Trophoblast cell (in vitro differentiated cells and primary cell): ENCODE measurements at regions not wholly inside any gene's neighbourhood (a gene's known extent, or its start where the extent isn't known, plus 50 kb on each side); places are given as distances from the start of the nearest gene placed in this dataset.

ENCODE experiments used
- DNase-seq, 2 donors: peaks; one replicate each; pipeline ENCODE4 v3.0.0-alpha.2; 2016
- H2AFZ ChIP-seq: 2 replicates; pipeline ENCODE4 v1.6.1; 2013; ENCODE audit warnings: low read length, moderate library complexity, mild to moderate bottlenecking; ENCODE audit not compliant: insufficient read depth, poor library complexity
- H2AK5ac ChIP-seq: 2 replicates; pipeline ENCODE4 v1.6.1; 2013; ENCODE audit warnings: mild to moderate bottlenecking, low read length
- H2BK120ac ChIP-seq: 2 replicates; pipeline ENCODE4 v1.6.1; 2013; ENCODE audit warnings: low read length, mild to moderate bottlenecking, moderate library complexity; ENCODE audit not compliant: insufficient read depth, poor library complexity
- H2BK12ac ChIP-seq: 2 replicates; pipeline ENCODE4 v1.6.1; 2013; ENCODE audit warnings: mild to moderate bottlenecking, low read length, moderate library complexity
- H2BK5ac ChIP-seq: 2 replicates; pipeline ENCODE4 v1.6.1; 2013; ENCODE audit warnings: low read length, low read depth, moderate library complexity, mild to moderate bottlenecking; ENCODE audit not compliant: poor library complexity
- H3K14ac ChIP-seq: 2 replicates; pipeline ENCODE4 v1.6.1; 2013; ENCODE audit warnings: mild to moderate bottlenecking, low read length
- H3K18ac ChIP-seq: 2 replicates; pipeline ENCODE4 v1.6.1; 2013; ENCODE audit warnings: mild to moderate bottlenecking, low read length
- H3K23ac ChIP-seq: 2 replicates; pipeline ENCODE4 v1.6.1; 2013; ENCODE audit warnings: low read length
- H3K27ac ChIP-seq: 2 replicates; pipeline ENCODE4 v1.5.1; 2013; ENCODE audit warnings: low read depth, mild to moderate bottlenecking, inconsistent platforms, low read length, moderate library complexity
- H3K27me3 ChIP-seq: 2 replicates; pipeline ENCODE4 v1.6.1; 2013; ENCODE audit warnings: inconsistent platforms, mild to moderate bottlenecking, low read length, moderate library complexity; ENCODE audit not compliant: insufficient read depth
- H3K36me3 ChIP-seq, 2 experiments: 1 replicate in 1 of 2; 2 replicates in 1 of 2; pipeline ENCODE4 v1.6.1; 2013; ENCODE audit warnings: low read length in 2 of 2, mild to moderate bottlenecking in 2 of 2, moderate library complexity in 1 of 2; ENCODE audit not compliant: insufficient read depth in 2 of 2, control insufficient read depth in 1 of 2
- H3K4ac ChIP-seq: 2 replicates; pipeline ENCODE4 v1.6.1; 2013; ENCODE audit warnings: low read depth, mild to moderate bottlenecking, low read length, moderate library complexity
- H3K4me1 ChIP-seq, 2 experiments: 1 replicate in 1 of 2; 2 replicates in 1 of 2; pipeline ENCODE4 v1.6.1; 2013; ENCODE audit warnings: low read length in 2 of 2, mild to moderate bottlenecking in 2 of 2, moderate library complexity in 1 of 2; ENCODE audit not compliant: insufficient read depth in 2 of 2, control insufficient read depth in 1 of 2
- H3K4me2 ChIP-seq: 2 replicates; pipeline ENCODE4 v1.6.1; 2013; ENCODE audit warnings: inconsistent platforms, mild to moderate bottlenecking, low read length, moderate library complexity
- H3K4me3 ChIP-seq: 2 replicates; pipeline ENCODE4 v1.5.1; 2013; ENCODE audit warnings: mild to moderate bottlenecking, low read depth, low read length, inconsistent platforms
- H3K79me1 ChIP-seq: one replicate; pipeline ENCODE4 v1.6.1; 2013; ENCODE audit warnings: low read length
- H3K79me2 ChIP-seq: 2 replicates; pipeline ENCODE4 v1.6.1; 2013; ENCODE audit warnings: low read length, mild to moderate bottlenecking; ENCODE audit not compliant: control insufficient read depth, insufficient read depth, poor library complexity
- H3K9ac ChIP-seq: 2 replicates; pipeline ENCODE4 v1.6.1; 2013; ENCODE audit warnings: mild to moderate bottlenecking, low read length
- H3K9me3 ChIP-seq: 2 replicates; pipeline ENCODE4 v1.6.1; 2013; ENCODE audit warnings: low read depth, mild to moderate bottlenecking, control low read depth, inconsistent platforms, low read length; ENCODE audit not compliant: insufficient read depth
- H4K12ac ChIP-seq: 2 replicates; pipeline ENCODE4 v1.6.1; 2013; ENCODE audit warnings: low read depth, mild to moderate bottlenecking, low read length, moderate library complexity
- H4K8ac ChIP-seq: 2 replicates; pipeline ENCODE4 v1.6.1; 2013; ENCODE audit warnings: low read depth, mild to moderate bottlenecking, low read length, moderate library complexity
- H4K91ac ChIP-seq: one replicate; pipeline ENCODE4 v1.6.1; 2013; ENCODE audit warnings: low read depth, mild to moderate bottlenecking, low read length, moderate library complexity
- WGBS: extraction: QIAGEN DNeasy Blood & Tissue Kit; methylation state at CpG from one replicate; pipeline ENCODE4 v1.1.7; 2013; ENCODE audit warnings: missing lambda C conversion rate; ENCODE audit not compliant: insufficient read length, insufficient coverage; ENCODE audit errors: extremely low coverage; 5-methylcytosine and 5-hydroxymethylcytosine counted together

DNA sequence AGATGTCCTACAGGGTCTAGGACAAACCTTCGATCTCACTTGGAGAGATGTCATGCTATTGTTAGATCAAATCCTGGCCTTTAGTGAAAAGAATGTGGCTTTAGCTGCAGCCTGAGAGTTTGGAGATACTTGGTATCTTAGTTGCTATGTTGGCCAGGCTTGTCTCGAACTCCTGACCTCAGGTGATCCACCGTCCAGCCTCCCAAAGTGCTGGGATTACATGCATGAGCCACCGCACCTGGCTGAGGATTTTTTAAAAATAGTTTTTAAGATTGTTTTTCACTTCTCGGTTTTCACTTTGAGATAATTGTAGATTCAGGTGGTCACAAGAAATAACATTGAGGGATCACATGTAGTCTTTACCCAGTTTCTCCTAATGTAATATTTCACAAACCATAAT lies 738.3 kb upstream of the POM121L12 start:
- Histone ChIP-seq H2AK5ac (no peak overlapping the region), H4K12ac (no peak overlapping the region), H2AFZ (no peak overlapping the region), H4K8ac (no peak overlapping the region), H3K9me3 (peaks cover 3% of the 10 kb centered on the region), H3K4me2 (no peak overlapping the region), H3K36me3 (no peaks in the 10 kb centered on the region), H3K4me1 (no peaks in the 10 kb centered on the region), H2BK12ac (no peak overlapping the region), H3K4ac (no peak overlapping the region), H2BK120ac (no peak overlapping the region), H3K14ac (no peak overlapping the region), H3K23ac (no peak overlapping the region), H3K18ac (no peak overlapping the region), H3K27me3 (no peaks in the 10 kb centered on the region), H3K79me2 (no peaks in the 10 kb centered on the region), H3K4me3 (no peak overlapping the region), H3K27ac (no peak overlapping the region), H3K79me1 (no peaks in the 10 kb centered on the region), H2BK5ac (no peak overlapping the region), H4K91ac (no peak overlapping the region), H3K9ac (no peak overlapping the region)
- no CpG with 5 or more reads among the region's 5 CpGs for whole genome bisulfite sequencing
- no peak for DNase-seq

DNA sequence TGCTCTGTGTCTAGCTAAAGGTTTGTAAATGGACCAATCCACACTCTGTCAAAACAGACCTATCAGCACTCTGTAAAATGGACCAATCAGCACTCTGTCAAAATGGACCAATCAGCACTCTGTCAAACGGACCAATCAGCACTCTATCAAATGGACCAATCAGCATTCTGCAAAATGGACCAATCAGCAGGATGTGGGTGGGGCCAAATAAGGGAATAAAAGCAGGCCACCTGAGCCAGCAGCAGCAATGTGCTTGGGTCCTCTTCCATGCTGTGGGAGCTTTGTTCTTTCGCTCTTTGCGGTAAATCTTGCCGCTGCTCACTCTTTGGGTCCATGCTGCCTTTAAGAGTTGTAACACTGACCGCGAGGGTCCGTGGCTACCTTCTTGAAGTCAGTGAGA lies 740.5 kb upstream of the POM121L12 start:
- H3K9me3 ChIP-seq = peaks cover 3% of the 10 kb centered on the region

DNA sequence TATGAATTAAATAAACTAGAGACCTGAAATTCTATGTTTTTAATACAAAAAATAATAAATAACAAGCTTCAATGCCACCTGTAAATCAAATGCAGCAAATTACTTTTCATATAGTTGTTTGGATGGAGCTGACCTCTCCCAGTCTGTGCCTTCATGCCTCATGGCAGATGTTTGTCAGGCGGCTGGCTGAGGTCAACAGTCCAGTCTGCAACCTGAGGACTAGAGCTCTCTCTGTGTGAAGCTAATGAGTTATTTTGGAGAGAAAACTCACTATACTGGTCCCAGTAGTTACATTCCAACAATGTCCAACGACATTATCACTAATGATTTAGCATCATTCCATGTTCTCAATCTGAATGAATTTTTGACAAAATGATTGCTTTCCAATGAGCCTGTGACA lies 746.2 kb upstream of the POM121L12 start:
- Histone ChIP-seq H2BK12ac (no peak overlapping the region), H3K4me3 (no peak overlapping the region), H3K4me2 (no peak overlapping the region), H2BK5ac (no peak overlapping the region), H3K9me3 (no peaks in the 10 kb centered on the region), H4K8ac (no peak overlapping the region), H2AFZ (no peak overlapping the region), H3K36me3 (no peaks in the 10 kb centered on the region), H3K18ac (no peak overlapping the region), H3K4me1 (no peaks in the 10 kb centered on the region), H2AK5ac (no peak overlapping the region), H3K14ac (no peak overlapping the region), H3K23ac (no peak overlapping the region), H2BK120ac (no peak overlapping the region), H4K12ac (no peak overlapping the region), H3K79me2 (no peaks in the 10 kb centered on the region), H3K4ac (no peak overlapping the region), H3K79me1 (no peaks in the 10 kb centered on the region), H3K27me3 (no peaks in the 10 kb centered on the region), H3K27ac (no peak overlapping the region), H3K9ac (no peak overlapping the region), H4K91ac (no peak overlapping the region)
- no peak for DNase-seq
- WGBS = no CpG with 5 or more reads among the region's 2 CpGs

More for the DNA sequence above, 740.5 kb upstream of the POM121L12 start:
- H2BK120ac ChIP-seq = no peak overlapping the region
- no peaks in the 10 kb centered on the region for H3K4me1 ChIP-seq
- H3K27me3 ChIP-seq = no peaks in the 10 kb centered on the region
- H3K9ac ChIP-seq = no peak overlapping the region
- H3K18ac ChIP-seq = no peak overlapping the region
- no peak overlapping the region for H4K91ac ChIP-seq
- no peaks in the 10 kb centered on the region for H3K79me1 ChIP-seq
- no peaks in the 10 kb centered on the region for H3K79me2 ChIP-seq
- no peak overlapping the region for H4K8ac ChIP-seq
- H4K12ac ChIP-seq = no peak overlapping the region
- no peak overlapping the region for H2BK5ac ChIP-seq
- no peak for DNase-seq
- no peak overlapping the region for H3K4me2 ChIP-seq
- no peak overlapping the region for H3K4ac ChIP-seq
- no CpG with 5 or more reads among the region's 7 CpGs for WGBS
- H3K4me3 ChIP-seq = no peak overlapping the region
- H3K23ac ChIP-seq = no peak overlapping the region
- H3K14ac ChIP-seq = no peak overlapping the region
- no peak overlapping the region for H2AK5ac ChIP-seq
- H3K36me3 ChIP-seq = no peaks in the 10 kb centered on the region
- no peak overlapping the region for H2AFZ ChIP-seq
- no peak overlapping the region for H3K27ac ChIP-seq
- no peak overlapping the region for H2BK12ac ChIP-seq

DNA sequence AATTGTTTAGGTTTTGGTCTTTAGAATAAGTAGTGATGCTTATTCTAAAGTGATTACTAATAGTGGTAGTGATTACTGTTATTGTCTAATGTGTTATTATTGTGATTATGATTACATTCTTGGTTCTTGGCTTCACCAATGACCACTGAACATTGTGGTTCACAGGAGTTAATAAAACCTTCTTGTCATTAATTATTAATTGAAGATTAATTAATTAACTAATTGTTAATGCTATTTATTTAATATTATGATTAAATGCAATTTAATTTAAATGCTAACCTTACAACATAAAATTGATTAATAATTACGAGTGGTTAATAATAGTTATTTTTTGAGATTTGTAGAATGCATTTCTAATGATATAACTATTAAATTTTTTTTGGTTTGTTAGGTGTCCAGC lies 747.7 kb upstream of the POM121L12 start:
- Histone ChIP-seq H3K18ac (no peak overlapping the region), H2BK120ac (no peak overlapping the region), H3K14ac (no peak overlapping the region), H3K27ac (no peak overlapping the region), H3K9ac (no peak overlapping the region), H3K79me1 (no peaks in the 10 kb centered on the region), H4K8ac (no peak overlapping the region), H3K23ac (no peak overlapping the region), H4K91ac (no peak overlapping the region), H3K4me1 (no peaks in the 10 kb centered on the region), H3K27me3 (no peaks in the 10 kb centered on the region), H3K4me2 (no peak overlapping the region), H3K36me3 (no peaks in the 10 kb centered on the region), H2BK5ac (no peak overlapping the region), H2AFZ (no peak overlapping the region), H3K9me3 (no peaks in the 10 kb centered on the region), H2AK5ac (no peak overlapping the region), H3K4ac (no peak overlapping the region), H3K4me3 (no peak overlapping the region), H2BK12ac (no peak overlapping the region), H4K12ac (no peak overlapping the region), H3K79me2 (no peaks in the 10 kb centered on the region)
- DNase-seq = no peak
- WGBS = no CpG with 5 or more reads among the region's 1 CpG
